ENCODE measurements at regions not wholly inside any gene's neighbourhood (a gene's known extent, or its start where the extent isn't known, plus 50 kb on each side); places are given as distances from the start of the nearest gene placed in this dataset.

DNA sequence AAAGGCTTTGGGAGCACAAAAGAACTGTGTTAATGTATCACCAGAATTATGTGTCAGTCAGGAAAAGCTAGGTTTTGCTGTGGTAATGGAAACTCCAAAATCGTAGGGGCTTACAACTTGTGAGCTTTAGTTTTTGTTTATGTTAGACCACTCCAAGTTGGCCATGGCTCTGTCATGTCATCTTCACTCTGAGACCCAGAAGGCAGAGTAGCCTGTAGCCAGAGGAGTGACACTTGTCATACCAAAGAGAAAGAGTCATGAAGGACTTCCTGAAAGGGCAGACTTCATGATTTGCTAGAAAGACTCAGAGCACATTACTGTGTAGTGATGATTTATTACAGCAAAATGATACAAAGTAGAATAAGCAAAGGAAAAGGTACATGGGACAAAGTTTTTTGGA is 133.6 kb upstream of the SSTR1 start:
- DNase-seq, result no peak

DNA sequence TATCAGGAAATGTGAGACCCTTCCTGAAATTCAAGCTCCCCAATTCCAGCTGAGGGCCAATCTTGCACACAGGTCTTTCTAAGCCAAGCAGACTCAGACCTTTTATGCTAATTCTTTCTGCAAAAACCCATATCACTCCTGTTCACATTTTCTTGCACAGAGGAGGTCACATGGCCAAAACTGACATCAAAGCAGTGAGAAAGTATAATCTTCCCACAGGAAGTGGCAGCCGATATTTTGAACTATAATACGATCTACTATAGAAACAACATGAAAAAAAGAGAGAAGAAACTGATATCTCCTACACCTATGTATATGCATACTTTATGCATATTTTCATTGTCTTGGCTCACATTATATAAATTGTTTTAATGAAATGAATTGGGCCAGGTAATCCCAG is 132.9 kb upstream of the SSTR1 start:
- DNase-seq, result no peak

DNA sequence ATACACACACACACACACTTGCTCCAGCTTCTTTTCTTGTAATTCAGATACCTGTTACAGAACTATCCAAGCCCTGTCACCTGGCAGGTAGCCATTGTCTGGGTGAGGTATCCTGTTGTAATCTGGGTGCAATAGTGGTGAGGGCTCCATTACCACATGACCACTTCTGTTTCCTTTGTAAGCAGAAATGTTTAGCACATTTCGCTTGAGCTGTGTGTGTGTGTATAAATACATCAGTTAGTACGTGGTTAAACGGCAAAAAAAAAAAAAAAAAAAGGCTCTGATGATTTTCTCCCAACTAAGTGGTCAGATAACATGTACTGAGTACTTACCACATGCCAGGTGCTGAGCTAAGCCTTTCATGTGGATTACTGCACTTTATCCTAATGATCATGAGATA is 129.3 kb upstream of the SSTR1 start:
- no peak for DNase-seq

DNA sequence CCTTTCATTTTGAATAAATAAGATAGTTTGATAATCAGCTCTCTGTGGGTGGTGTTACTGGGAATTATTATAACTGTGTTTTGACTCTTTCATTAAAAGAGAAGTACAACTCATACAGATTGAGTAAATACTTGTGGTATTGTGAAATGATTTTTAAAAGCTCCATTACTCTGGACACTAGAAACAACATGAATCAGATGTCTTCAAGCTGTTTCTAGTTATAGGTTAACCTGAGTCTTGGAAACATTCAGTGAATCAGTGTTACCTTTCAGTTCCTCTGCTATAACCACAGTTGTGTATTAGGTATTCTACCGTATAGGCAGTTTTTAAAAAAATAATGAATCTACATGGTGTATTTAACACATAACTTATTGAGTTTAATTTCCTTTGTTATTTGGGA is 128.4 kb upstream of the SSTR1 start:
- DNase-seq, result no peak

DNA sequence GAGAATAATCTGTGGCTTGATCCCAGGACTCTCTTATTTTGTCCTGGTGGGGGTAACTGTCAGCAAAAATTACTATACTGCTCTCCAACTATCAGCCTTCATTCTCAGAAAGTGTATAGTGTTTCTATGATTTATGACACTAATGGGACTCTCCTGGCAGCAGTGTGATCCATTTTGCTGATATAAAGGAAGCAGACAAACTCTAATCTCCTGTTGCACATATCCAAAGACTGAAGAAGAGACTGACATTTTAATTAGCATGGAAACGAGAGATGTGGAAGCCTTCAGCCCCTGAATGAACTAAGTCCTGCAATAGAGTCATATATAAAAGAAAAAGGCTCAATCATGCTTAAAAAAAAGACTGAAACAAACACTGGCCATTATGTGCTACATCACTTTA is 127.8 kb upstream of the SSTR1 start:
- no peak for DNase-seq

DNA sequence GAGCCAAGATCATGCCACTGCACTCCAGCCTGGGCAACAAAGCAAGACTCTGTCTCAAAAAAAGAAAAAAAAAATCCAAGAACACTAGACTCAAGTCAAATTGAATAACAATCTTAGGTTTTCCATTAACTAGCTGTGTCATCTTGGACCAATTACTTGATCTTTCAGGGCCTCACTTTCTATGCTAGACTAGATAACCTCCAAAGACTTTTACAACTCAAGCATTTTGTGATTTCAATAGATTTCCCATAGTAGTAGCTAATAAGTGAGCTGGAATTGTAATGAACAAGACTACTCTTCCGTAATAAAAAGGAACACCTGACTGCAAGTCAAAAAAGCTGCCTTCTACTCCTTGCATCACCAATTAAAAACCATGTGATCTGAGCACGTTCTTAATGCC is 127.0 kb upstream of the SSTR1 start:
- no peak for DNase-seq

DNA sequence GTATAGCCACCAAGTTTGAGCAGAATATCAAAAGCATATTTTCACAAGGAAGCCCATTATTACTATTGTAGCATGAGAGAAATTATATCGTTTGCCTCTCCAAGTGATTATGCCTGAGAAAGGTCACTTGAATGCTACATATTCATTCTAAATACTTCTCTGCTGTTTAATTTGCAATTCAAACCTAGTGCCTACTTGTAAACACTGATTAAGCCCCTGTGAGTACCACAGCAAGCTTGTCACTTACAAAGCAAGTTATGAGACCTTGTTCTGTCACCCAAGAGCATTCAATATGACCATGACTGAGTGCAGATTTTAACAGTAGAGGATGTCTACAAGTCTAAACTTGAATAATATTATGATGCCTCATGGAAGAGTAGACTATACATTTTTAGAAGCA is 124.7 kb upstream of the SSTR1 start:
- no peak for DNase-seq

DNA sequence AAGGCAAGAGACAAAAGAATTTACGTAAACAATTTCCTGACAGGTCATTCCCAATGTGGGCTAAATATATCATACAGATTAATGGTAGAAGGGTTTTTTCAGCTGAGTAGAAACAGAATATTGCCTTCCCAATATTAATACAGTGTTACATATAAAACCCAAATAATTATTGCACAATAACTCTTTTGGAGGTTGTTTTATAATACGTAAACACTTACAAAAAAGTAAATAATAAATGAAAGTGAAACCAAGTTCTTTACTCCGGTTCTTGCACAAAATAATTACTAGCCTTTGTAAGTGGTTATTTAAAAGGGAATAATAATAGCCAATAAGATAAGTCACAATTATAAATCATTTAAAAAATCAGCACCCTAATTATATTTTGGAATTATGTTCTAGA is 118.6 kb upstream of the SSTR1 start:
- no peak for DNase-seq

DNA sequence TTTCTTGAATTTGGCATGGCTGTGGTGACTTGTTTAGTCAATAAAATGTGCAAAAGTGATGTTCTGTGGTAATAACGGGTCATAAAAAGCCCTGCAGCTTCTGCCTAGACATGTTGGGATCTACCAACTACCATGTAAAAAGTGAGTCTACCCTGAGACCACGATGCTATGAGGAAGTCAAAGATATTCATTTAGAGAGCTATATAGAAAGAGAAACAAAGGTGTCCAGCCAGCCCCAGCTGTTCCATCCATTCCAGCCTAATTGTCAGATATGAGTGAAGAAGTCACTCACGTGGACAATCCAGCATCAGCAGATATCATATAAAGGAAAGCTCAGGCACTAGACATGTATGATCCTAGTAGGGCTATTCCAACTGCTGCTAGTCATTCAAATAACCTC is 117.2 kb upstream of the SSTR1 start:
- no peak for DNase-seq

DNA sequence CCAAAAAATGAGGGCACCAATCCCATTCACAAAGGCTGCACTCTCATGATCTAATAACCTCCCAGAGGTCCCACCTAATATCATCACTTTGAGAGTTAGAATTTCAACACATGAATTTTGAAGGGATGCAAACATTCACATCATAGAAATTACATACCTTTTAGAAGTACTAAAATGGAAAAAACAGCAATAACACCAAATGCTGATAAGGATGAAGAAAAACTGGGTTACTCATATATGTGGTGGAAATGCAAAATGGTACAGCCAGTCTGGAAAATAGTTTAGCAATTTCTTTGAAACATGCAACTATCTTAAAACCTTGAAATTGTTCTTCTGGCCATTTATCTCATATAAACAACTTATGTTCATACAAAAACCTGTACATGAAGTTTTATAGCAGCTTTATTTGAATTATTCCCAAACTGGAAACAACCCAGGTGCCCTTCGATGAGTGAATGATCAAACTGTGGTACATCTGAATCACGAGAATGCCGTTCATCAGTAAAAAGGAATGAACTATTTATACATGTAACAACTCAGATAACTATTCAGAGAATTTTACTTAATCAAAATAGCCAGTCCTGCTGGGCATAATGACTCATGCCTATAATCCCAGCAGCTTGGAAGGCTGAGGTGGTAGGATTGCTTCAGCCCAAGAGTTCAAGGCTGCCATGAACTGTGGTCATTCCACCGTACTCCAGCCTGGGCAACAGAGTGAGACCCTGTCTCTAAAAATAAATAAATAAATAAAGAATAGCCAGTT is 109.4 kb upstream of the SSTR1 start:
- no peak for DNase-seq

DNA sequence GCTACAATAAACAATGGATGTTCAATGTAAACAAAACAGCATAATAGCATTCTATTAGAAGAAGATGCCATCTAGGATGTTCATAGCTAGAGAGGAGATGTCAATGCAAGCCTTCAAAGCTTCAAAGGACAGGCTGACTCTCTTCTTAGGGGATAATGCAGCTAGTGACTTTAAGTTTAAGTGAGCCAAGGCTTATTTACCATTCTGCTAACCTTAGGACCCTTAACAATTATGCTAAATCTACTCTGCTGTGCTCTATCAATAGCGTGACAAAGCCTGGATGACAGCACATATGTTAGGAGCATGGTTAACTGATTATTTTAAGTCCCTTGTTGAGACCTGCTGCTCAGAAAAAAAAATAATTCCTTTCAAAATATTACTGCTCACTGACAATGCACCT is 106.0 kb upstream of the SSTR1 start:
- DNase-seq, result no peak

DNA sequence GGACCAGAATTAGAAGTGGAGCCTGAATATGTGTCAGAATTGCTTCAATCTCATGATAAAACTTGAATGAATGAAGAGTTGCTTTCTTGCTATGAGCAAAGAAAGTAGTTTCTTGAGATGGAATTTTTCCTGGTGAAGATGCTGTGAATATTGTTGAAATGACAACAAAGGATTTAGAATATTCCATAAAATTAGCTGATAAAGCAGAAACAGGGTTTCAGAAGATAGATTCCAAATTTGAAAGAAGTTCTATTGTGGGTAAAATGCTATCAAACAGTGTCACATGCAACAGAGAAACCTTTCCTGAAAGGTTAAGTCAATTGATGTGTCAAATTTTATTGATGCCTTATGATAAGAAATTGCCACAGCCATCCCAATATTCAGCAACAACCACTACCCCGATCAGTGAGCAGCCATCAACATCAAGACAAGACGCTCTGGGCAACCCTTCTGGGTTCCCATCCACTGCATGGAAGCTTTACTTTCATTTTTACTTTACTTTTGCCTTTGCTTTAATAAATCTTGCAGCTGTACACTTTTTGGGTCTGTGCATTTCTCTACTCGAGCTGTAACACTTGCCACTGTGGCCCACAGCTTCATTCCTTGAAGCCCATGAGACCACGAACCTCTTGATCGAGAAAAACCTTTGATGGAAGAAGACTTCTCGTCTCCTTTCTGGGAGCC is 104.0 kb upstream of the SSTR1 start:
- no peak for DNase-seq

DNA sequence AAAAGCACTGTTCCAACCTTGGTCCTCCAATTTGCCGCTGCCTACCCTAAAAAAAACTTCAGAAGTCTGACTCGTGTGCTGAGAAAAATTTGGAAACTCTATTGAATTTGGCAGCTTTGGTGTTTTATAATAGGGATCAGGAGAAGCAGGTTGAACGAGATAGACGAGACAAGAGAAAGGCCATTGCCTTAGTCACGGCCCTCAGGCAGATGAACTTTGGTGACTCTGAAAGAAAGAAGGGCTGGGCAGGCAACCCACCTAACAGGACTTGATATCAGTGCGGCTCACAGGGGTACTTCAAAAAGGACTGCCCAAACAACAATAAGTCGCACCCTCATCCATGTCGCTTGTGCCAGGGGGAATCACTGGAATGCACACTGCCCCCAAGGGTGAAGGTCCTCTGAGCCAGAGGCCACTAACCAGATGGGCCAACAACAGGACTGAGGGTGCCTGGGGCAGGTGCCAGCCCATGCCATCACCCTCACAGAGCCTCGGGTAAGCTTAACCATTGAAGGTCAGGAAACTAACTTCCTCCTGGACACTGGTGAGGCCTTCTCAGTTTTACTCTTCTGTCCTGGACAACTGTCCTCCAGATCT is 102.5 kb upstream of the SSTR1 start:
- no peak for DNase-seq

DNA sequence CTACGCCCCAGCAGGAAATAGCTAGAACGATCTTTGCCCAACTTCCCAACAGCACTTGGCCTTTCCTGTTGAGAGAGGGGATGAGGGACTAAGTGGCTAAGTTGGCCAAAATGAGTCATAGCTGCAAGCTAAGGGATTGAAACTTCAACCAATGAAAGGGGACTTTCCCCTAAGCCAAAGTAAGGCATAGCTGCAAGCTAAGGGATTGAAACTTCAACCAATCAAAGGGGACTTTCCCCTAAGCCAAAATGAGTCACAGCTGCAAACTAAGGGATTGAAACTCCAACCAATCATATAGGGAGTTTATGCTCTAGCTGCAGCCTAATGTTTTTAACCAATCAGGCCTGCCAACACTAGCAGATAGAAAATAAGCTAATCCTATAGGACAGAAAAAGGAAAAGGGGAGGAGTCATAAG is 100.5 kb upstream of the SSTR1 start:
- no peak for DNase-seq

DNA sequence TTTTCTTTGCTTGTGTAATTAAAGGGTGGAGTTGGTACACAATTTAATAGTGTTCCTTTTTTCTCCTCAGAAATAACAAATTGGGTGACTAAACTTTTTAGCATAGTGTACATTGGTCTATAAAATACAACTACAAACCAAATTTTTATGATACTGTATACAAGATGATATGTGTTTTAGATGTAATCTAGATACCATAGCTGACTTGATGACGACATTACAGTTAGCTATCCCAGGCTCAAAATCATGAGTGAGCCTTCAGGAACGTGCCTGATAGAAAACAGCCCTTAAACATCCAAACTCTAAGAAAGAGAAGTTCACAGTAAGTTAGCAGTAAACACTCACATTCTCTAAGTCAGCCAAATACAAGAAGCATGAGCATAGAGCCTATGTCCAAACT is 99.0 kb upstream of the SSTR1 start:
- DNase-seq, result no peak

DNA sequence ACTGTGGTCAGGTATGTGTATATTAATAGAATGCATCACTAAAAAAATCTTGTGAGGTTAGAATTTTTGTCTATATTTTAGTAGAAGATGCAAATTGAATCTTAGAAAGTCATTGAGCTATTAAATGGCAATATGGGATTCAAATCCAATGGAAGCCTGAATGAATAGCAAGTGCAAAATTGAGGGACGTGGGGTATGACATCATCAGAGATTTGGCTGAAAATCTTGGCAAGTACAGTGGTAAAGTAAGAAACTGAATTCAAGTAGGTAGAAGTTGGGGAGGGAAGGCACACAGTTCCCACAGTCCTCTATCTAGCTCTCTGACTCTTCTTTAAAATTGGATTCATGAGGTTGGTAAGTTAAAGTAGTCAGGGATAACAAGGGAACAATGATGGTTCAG is 97.4 kb upstream of the SSTR1 start:
- DNase-seq, result no peak

DNA sequence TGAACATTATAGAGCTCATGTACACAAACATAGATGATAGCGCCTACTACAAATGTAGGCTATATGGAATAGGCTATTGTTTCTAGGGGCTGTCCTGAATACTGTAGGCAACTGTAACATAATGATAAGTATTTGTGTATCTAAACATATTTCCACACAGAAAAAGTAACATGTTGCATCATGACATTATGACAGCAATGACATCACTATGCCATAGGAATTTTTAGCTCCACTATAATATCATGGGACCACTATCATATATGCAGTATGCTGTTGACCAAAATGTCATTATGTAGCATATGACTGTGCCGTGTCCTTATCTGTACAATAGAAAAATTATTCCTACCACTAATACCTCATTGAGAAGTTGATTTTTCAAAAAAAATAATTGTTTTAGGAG is 96.7 kb upstream of the SSTR1 start:
- no peak for DNase-seq

DNA sequence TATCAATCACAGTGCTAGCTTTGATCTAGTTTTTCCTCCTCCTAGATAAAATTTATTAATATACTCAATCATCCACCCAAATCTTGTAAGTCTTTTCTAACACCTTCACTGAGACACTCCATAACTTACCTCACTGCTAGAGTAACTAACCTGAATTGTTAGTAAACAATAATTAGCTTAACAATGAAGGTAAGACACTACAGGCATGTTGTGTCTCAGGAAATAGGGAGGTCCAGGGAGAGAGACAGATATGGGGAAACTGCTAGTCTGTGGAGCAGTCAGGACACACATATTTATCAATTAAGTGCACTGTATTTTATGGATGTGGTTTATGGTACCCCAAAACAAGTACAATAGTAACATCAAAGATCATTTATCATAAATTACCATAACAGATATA is 94.2 kb upstream of the SSTR1 start:
- DNase-seq, result no peak

DNA sequence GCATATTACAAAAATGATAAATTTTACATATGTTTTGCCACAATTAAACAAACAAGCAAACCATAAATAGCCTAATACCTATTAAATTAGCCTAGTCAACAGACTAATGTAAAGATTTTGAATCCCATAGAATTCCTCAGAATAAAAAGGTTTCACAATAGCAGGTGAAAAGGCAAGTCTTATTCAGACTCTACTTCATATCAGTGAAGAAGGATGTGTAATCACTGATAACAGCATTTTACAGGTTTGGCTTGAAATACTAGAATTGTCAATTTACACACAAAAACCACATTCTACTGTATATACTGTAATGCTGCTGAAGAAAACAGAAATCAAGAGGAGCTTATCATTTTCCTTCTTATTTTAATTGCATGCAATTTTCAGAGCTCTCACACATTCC is 90.8 kb upstream of the SSTR1 start:
- no peak for DNase-seq

DNA sequence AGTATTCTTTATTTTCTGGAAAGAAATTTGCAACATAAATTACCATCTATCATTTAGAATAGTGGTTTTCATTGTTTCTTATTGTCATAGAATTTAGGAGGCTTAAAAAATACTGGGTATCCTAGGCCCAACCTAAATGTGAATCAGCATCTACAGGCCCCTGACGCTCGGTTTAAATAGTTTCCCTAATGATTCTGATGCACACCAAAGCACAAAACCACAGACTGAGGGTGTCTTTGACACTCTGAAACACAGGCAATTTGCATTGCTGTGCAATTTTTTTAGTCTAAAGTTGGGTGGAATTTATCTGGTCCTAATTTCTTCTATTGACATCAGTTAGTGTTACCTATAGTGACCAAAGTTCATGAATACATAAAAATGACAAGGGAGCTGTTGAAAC is 87.6 kb upstream of the SSTR1 start:
- DNase-seq, result no peak

DNA sequence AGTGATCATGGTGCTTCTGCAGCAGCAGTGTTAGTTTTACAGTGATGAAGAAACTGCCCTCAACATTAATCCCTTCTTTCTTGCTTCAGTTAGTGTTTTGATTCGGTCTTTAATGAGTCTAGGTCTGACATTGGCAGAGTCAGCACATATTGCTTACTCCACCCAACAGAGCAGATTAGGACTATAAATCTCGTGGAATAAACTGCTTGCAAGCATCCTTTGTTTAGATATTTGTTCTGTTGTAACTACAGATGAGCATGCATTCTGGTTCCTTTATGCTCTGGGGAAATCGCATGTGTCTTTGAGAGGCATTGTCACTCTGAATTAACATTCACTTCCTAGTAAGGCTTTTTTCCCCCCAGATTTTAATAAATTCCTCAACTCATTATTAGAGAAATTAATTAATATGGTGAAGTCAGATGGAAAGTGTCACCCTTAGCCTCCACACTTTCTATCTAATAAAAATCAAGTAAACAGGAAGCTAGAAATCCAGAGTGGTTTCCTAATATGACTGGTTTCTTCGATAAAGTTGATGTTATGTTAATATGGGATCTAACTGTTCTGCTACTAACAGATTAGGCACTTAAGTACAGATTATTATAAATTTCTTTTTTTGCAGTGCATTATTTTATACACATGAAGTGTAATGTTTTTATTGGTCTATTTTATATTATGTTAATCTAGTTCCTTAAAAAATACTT is 86.2 kb upstream of the SSTR1 start:
- DNase-seq, result no peak

DNA sequence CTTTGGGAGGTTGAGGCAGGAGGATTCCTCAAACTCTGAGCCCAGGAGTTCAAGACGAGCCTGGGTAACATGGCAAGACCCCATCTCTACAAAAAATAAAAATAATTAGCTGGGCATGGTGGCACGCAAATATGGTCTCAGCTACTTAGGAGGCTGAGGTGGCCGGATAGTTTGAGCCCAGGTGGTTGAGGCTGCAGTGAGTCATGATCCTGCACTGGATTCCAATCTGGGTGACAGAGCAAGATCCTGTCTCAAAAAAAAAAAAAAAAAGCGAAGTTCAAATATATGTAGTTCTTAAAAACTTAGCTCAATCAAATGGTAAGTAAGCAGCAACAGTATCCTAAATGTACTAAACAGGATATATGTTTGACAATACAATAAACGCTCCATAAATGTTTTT is 85.5 kb upstream of the SSTR1 start:
- DNase-seq, result no peak

DNA sequence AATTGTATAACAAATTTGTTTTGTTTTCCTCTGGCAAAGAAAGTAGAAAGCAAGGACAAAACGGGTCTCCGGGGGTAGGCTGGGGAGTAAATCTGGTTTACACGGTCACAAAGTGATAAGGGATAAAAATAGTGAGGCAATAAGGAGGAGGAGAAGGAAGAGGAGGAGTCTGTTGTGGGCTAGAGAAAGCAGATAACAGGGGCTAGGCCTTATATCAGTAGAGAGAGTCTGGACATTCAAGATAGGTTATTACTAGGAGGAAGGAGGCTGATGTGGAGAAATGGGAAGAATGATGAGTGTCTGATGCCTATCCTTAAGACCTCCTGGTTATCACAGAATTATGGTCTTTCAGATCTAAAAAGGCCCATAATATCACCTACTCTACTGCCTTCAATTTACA is 83.2 kb upstream of the SSTR1 start:
- no peak for DNase-seq

DNA sequence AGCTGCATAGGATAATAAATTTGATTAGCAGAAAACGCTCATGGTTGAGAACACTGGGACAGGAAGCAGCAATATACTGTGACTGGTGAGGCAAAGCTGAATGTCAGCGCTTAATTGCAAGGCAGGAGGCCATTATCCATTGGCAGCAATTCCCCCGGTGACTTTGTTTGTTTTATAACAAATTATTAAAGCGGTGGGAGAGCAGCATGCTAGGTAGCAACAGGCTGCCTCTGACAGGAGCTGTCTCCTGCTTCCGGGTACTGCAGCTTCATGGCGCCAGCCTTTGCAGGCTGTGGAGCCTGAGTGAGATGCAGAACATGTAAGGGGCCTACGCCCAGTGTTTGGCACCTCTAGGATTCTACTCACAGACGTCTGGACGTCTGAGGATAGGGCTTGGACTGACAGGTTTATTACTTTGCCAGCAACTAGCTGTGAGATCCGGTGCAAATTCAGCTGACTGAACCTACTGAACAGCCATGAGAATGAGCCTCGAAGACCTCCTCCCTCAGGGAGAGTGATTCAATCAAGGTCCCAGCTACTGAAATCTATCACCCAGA is 82.1 kb upstream of the SSTR1 start:
- DNase-seq, result no peak

Measured in NCI-H187 (cell line).